Right lobe of liver (tissue), 4 donors: ENCODE measurements at regions not wholly inside any gene's neighbourhood (a gene's known extent, or its start where the extent isn't known, plus 50 kb on each side); places are given as distances from the start of the nearest gene placed in this dataset.

Source experiments
- POLR2A ChIP-seq: fragments of 450-650 bp; IDR thresholded peaks from one replicate; pipeline ENCODE4 v1.6.1; 2017; ENCODE audit warnings: antibody characterized with exemption, mild to moderate bottlenecking
- TF ChIP-seq, protein P1 (sequence below), 4 donors: fragments of 200-600 bp in 3 of 4; fragments of 450-650 bp in 1 of 4; IDR thresholded peaks; one replicate each; pipeline versions ENCODE4 v1.5.1 to v1.8.0; 2016 to 2022; ENCODE audit warnings: antibody characterized with exemption in 4 of 4, mild to moderate bottlenecking in 2 of 4
- donor health status: DM: no; HTN: no; CAD: no.
- donor health status: DM: no; HTN: no; CAD: no.
- donor health status: DM: no; HTN: yes; CAD: no.

DNA sequence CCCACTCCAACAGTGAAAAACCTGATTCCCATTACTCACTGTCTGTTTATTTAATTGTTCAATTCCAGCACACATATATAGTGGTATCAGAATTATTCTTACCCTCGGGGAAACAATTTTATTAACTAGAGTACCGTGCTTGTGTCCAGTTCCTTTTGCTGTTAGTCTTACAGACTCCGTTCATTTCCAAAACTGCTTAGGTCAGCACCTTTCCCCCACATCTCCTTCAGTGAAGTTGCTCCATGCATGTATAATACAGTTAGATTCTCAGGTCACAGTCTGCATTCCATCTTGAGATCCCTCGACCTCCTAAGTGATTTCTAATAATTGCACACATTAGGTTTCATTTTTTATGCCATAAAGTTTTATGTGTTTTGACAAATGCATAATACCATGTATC lies 56.3 kb upstream of the ZNF521 start:
- TF ChIP-seq, protein P1, sequence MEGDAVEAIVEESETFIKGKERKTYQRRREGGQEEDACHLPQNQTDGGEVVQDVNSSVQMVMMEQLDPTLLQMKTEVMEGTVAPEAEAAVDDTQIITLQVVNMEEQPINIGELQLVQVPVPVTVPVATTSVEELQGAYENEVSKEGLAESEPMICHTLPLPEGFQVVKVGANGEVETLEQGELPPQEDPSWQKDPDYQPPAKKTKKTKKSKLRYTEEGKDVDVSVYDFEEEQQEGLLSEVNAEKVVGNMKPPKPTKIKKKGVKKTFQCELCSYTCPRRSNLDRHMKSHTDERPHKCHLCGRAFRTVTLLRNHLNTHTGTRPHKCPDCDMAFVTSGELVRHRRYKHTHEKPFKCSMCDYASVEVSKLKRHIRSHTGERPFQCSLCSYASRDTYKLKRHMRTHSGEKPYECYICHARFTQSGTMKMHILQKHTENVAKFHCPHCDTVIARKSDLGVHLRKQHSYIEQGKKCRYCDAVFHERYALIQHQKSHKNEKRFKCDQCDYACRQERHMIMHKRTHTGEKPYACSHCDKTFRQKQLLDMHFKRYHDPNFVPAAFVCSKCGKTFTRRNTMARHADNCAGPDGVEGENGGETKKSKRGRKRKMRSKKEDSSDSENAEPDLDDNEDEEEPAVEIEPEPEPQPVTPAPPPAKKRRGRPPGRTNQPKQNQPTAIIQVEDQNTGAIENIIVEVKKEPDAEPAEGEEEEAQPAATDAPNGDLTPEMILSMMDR (IDR thresholded peaks at IDR 0.05), result no peak
- TF ChIP-seq POLR2A, result no peak
